RWPE1 (cell line): ENCODE measurements at regions not wholly inside any gene's neighbourhood (a gene's known extent, or its start where the extent isn't known, plus 50 kb on each side); places are given as distances from the start of the nearest gene placed in this dataset.

Experiments used
- CTCF ChIA-PET: fragments of 350-600 bp; sonication (Branson Sonifier 250); formaldehyde crosslinking; extraction: SDS; loops from one replicate; lab custom pipeline; 2021; lab: Yijun Ruan, JAX
- POLR2A ChIA-PET: fragments of 400-600 bp; formaldehyde crosslinking; extraction: SDS; loops from one replicate; lab custom pipeline; 2020; ENCODE audit warnings: antibody characterized with exemption; ENCODE audit not compliant: low non-redundant PET; lab: Yijun Ruan, JAX
- DNase-seq: peaks from one replicate; pipeline ENCODE4 v3.0.0; 2012; ENCODE audit warnings: low spot score
- H3K27ac ChIP-seq: fragments of 450-650 bp; 2 replicates; pipeline ENCODE4 v1.5.1; 2017
- TF ChIP-seq, protein P1 (sequence below): fragments of 450-650 bp; conservative IDR thresholded peaks from 2 replicates; pipeline ENCODE4 v1.5.1; 2017; ENCODE audit warnings: low read depth, mild to moderate bottlenecking

DNA sequence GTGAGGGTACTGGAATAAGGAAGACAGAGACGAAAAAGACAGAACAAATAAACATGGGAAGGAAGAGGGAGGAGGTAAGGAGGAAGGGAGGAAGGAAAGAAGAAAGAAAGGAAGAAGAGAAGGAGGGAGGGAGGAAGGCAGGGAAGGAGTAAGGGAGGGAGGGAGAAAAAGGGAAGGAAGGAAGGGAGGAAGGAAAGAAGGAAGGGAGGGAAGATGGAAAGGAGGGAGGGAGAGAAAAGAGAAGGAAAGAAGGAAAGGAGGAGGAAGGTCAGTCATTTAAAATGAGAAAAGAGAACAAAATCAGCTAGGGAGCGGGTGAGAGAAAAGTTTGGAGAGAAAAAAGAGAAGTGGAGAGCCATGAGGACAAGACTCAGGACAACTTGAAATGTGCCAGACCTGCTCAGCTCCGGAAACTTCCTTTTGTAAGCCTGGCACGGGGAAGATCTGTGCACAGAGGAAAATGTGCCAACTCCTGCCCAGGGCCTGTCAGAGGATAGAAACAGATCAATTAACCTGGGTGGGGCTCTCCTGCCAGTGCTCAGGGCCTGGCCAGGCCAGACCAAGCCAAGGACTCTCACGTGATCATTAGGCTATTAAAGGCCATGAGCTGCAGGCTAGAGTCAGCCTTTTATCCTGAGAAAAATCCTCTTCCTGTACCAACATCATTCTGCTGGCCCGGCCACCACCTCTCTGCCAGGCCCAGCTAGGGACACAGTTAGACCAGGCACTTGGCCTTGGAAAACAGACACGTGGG, 50.1 kb upstream of the BCL6 start:
- CTCF ChIA-PET: interaction anchor here (0.5 kb wide), 1 partner anchor 10 kb away, joined by 3 read pairs; no protein-coding TSS in a partner anchor
- no peak for DNase-seq
- TF ChIP-seq, protein P1, sequence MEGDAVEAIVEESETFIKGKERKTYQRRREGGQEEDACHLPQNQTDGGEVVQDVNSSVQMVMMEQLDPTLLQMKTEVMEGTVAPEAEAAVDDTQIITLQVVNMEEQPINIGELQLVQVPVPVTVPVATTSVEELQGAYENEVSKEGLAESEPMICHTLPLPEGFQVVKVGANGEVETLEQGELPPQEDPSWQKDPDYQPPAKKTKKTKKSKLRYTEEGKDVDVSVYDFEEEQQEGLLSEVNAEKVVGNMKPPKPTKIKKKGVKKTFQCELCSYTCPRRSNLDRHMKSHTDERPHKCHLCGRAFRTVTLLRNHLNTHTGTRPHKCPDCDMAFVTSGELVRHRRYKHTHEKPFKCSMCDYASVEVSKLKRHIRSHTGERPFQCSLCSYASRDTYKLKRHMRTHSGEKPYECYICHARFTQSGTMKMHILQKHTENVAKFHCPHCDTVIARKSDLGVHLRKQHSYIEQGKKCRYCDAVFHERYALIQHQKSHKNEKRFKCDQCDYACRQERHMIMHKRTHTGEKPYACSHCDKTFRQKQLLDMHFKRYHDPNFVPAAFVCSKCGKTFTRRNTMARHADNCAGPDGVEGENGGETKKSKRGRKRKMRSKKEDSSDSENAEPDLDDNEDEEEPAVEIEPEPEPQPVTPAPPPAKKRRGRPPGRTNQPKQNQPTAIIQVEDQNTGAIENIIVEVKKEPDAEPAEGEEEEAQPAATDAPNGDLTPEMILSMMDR: no peak
- POLR2A ChIA-PET: no interaction called here
- no peak overlapping the region for H3K27ac ChIP-seq

DNA sequence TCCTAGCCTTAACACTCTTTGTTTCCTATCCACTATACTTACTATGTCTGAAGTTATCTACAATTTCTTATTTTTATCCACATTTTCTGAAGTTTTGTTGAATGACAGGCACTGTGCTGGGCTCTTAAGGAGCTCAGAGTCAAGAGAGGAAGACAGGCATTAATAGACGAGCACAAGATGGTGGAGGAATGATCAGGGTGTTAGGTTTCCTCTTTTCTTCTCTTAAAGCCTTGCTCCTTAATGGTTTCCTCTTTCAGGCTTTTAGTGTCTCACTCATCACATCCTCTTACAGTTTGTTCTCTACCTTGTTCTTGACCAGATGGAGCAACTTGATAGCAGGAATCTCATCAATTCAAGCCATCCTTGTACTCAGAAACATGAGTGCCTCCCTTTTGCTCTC, 52.9 kb upstream of the BCL6 start:
- CTCF ChIA-PET: no interaction called here
- POLR2A ChIA-PET: no interaction called here
- DNase-seq: no peak
- TF ChIP-seq, protein P1: no peak
- H3K27ac ChIP-seq: no peak overlapping the region

DNA sequence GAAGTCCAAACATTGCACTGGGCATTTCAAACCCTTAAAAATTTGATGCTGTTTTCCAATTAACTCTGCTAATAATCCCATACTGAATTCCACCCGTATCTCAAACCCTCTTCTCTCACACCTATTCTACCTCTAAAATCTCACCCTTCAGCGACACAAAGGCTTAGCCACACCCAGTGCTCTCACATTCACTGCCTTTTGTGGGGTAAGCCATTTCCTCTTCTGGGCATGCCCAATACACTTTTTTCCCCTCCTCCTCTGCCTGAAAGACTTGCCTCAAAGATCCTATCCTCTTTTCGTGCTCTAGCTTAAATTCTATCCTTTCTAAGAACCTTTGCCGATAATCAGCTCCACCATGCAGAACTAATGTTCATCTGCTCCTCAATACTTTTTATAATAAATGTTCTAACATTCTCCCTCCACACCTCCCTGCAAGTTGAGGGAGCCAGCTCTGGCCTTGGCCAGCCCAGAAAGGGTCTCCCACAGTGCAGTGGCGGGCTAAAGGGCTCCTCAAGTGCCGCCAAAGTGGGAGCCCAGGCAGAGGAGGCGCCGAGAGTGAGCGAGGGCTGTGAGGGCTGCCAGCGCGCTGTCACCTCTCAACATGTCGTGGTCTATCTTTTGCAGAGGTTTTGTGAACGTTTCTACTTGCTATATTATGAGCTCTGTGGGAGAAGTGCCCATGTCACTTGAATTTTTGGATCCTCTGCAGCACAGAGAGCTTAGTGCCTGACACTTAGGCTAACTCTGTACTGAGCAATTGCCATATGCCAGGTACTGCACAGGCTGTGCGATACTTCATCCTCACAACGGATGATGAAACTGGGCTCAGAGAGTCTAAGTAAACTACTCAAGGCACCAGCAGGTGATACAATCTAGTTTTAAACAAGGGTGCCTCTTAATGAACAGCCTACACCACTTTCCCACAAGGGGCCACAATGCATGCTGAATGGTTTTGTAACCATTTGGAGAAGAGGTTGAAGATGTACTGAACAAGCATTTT, 53.6 kb upstream of the BCL6 start:
- TF ChIP-seq, protein P1: no peak
- CTCF ChIA-PET: no interaction called here
- POLR2A ChIA-PET: no interaction called here
- H3K27ac ChIP-seq: no peak overlapping the region
- DNase-seq: no peak

DNA sequence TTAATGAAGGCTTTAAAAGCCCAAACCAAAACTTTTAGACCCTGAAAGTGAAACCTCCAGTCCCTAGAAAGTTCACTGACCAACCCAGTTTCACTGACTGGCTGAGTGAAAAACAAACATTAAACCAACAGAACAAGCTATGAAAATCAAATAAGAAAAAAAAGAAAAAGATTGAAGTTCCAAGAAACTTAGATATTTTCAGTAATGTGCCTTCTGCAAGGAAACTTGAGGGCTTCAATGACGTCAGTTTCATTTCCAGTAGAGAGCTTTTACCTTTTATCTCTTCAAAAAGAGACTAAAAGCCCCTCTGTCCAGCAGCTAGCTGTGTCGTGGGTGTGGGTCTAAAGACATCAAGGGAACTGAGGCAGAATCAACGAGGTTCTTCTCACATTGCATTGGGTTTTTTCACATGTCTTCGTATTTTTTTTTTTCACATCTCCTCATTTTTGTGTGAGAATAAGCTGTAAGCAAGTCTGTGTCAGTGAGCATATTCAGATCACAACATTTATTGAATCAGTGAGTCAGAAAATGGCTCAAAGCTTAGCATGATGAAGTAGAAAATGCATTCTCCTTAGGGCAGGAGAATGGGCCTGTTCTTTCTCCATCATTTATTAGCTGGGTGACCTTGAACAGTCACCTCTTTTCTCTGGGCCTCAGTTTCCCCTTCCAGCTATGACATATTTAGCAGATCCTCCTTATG, 54.8 kb upstream of the BCL6 start:
- ChIA-PET POLR2A (interaction anchor here (0.9 kb wide), 1 partner anchor 15 kb away, joined by 3 read pairs; no protein-coding TSS in a partner anchor), CTCF (interaction anchor here (0.5 kb wide), 1 partner anchor 561 kb away, joined by 3 read pairs; no protein-coding TSS in a partner anchor)
- TF ChIP-seq, protein P1: no peak
- H3K27ac ChIP-seq: no peak overlapping the region
- DNase-seq: no peak

DNA sequence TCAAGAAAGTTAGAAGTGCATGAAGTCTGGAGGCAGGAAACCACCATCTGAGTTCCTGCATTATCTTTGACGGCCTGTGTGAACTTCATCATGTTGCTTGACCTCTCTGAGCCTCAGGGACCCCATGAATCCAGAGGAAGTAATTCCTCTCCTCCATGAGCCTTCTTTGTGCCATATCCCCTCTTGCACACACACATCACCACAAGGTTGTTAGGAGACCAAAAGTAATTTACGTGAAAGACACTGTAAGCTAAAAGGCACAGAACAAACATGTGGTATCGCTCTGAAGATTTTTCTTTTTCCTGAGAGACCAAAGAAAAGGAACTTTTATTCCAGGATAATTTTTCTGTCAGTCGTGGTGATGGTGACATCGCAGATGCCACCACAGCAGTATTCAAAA, 55.9 kb upstream of the BCL6 start:
- TF ChIP-seq, protein P1: no peak
- H3K27ac ChIP-seq: no peak overlapping the region
- ChIA-PET CTCF (no interaction called here), POLR2A (no interaction called here)
- no peak for DNase-seq
